Small intestine (tissue), 7 donors: ENCODE measurements at regions not wholly inside any gene's neighbourhood (a gene's known extent, or its start where the extent isn't known, plus 50 kb on each side); places are given as distances from the start of the nearest gene placed in this dataset.
"Not testable (repeated sequence)": the region's sequence is repeated elsewhere in the genome, so short reads cannot be mapped to it uniquely, and the experiment has no call there.

ENCODE experiments used
- DNase-seq, 2 donors: peaks; one replicate each; pipeline versions ENCODE4 v3.0.0 to v3.0.0-alpha.2; 2013
- FAIRE-seq: peaks from 2 replicates; lab custom pipeline; 2012; peaks lifted over from hg19 to GRCh38; lab: Jason Lieb, UNC
- H3K27ac ChIP-seq, 3 donors: one replicate each; pipeline ENCODE4 v1.5.1; 2013; ENCODE audit warnings: low read length in 2 of 3, mild to moderate bottlenecking in 2 of 3, control low read depth in 1 of 3, inconsistent platforms in 1 of 3, low read depth in 1 of 3, moderate library complexity in 1 of 3
- H3K27me3 ChIP-seq, 3 donors: one replicate each; pipeline ENCODE4 v1.6.1; 2013; ENCODE audit warnings: low read length in 3 of 3, inconsistent platforms in 1 of 3; ENCODE audit not compliant: control insufficient read depth in 3 of 3, insufficient read depth in 3 of 3
- H3K36me3 ChIP-seq, 3 donors: one replicate each; pipeline ENCODE4 v1.6.1; 2013; ENCODE audit warnings: low read length in 3 of 3, inconsistent platforms in 1 of 3, low read depth in 1 of 3, mild to moderate bottlenecking in 1 of 3, moderate library complexity in 1 of 3; ENCODE audit not compliant: control insufficient read depth in 3 of 3, insufficient read depth in 2 of 3
- H3K4me1 ChIP-seq, 3 donors: one replicate each; pipeline ENCODE4 v1.6.1; 2013; ENCODE audit warnings: low read length in 2 of 3, inconsistent platforms in 1 of 3, low read depth in 1 of 3, mild to moderate bottlenecking in 1 of 3, moderate library complexity in 1 of 3; ENCODE audit not compliant: control insufficient read depth in 3 of 3, insufficient read depth in 2 of 3
- H3K4me3 ChIP-seq, 3 donors: one replicate each; pipeline ENCODE4 v1.5.1; 2013; ENCODE audit warnings: low read length in 3 of 3, control low read depth in 1 of 3, inconsistent platforms in 1 of 3, low read depth in 1 of 3, mild to moderate bottlenecking in 1 of 3, moderate library complexity in 1 of 3
- H3K9me3 ChIP-seq, 2 donors: one replicate each; pipeline ENCODE4 v1.6.1; 2013; ENCODE audit warnings: low read depth in 1 of 2, low read length in 1 of 2; ENCODE audit not compliant: control insufficient read depth in 2 of 2, insufficient read depth in 1 of 2
- WGBS, 3 donors: extraction: QIAGEN DNeasy Blood & Tissue Kit; methylation state at CpG; one replicate each; pipeline ENCODE4 v1.1.7; 2013; 5-methylcytosine and 5-hydroxymethylcytosine counted together
- donor health status: healthy with polysubstance abuse.
- donor health status: control.
- donor health status: control.
- donor health status: Bipolar disorder and iron deficiency.
- donor health status: healthy.

DNA sequence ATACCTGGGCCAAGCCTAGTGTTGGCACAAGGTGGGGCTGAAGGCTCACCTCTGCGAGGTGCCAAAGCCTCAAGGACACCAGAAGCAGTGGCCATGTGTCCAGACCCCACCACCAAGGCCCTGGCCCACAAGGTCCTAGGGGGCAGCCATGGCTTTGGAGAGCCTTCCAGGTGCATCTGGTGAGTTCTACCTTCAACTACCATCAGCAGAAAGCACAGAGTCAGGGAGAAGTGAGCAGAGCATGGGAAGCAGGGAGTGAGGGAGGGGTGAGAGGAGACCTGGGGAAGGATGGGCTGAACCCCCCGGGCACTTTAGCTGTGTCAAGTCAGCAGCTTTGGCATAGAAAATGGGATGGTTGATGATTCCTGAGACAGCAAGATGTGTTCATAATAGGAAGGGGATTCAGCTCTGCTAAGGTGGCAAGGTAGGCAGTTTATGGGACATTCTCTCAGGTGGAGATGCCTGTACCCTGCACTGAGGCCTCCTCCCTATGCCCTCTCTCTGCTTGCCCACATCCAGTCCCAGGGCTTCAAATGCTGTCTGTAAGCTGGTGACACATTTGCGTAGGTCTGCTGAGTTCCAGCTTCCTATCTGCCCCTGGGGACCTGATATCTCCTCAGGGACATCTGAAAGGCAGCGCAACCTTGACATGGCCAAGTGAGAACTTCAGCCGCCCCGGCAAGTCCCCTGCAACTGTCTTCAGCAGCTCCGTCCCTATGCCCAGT is 83.4 kb upstream of the RGPD5 start:
- H3K27ac ChIP-seq: no peak overlapping the region
- FAIRE-seq (no peak), DNase-seq (no peak)
- H3K27me3 ChIP-seq: no peaks in the 10 kb centered on the region
- no peaks in the 10 kb centered on the region for H3K9me3 ChIP-seq
- H3K4me3 ChIP-seq: no peak overlapping the region
- no peaks in the 10 kb centered on the region for H3K36me3 ChIP-seq
- peaks cover 0 to 7% (median 0%) of the 10 kb centered on the region in 3 donors for H3K4me1 ChIP-seq
- 83 to 90% (median 89%) methylated on average over 7 of the region's 7 CpGs for whole genome bisulfite sequencing, 3 donors

DNA sequence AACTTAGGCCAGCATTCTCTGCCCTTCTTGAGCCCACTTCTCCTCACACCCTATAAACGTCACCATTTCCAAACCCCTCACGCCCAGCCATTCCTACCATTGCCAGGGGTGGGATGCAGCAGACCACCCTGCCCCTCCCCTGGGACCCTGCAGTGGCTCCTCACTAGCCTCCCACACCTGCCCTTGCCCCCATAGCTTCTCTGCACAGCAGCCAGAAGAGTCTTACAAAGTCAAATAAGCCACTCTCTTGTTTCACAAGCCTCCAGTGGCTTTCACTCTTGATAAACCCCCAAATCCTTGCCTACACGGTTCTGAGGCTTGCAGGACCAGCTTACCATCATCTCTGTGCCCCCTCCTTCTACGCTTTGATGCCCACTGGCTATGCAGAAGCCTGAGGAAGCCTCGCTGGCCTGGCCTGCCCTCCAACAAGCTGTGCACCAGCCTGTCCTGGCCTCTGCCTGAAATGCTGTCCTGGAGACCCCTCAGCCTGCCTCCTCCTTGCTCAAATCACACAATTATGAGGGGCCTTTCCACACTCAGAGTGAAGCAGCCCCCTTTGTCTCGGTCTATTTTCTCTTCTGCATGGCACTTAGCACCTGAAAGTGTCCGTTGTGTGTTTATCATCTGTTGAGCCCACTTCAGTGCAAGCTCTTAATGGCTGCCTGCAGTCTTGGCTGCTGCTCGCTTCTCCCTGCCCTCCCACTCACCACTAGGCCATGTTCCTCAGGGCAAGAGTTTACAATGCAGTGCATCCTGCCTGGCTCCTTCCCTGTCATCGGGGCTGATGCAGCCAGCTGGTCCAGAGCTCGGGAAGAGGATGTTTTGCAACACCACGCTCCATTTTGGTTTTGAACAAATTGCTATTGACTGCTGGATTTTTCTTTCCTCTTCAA is 82.6 kb upstream of the RGPD5 start:
- Histone ChIP-seq H3K27ac (no peak overlapping the region), H3K27me3 (no peaks in the 10 kb centered on the region), H3K4me1 (peaks cover 0 to 8% (median 0%) of the 10 kb centered on the region in 3 donors), H3K9me3 (no peaks in the 10 kb centered on the region), H3K36me3 (no peaks in the 10 kb centered on the region), H3K4me3 (no peak overlapping the region)
- DNase-seq (no peak), FAIRE-seq (no peak)
- 70 to 81% (median 74%) methylated on average over 11 of the region's 11 CpGs for WGBS, 3 donors

DNA sequence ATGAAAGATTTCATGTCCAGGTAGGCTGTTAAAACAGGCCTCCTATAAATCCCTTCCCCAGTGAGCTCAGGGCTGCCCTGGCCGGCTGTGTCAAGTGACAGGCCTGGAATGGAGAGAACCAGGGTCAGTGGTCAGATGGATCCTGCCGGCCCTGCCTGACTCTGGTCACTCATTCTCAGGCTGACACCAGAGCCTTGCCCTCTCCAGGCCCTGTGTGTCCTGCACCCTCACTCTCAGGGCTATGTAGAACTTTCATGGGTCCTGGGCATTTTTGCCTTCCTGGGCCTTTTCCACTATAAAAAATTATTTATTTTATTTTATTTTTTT is 82.0 kb upstream of the RGPD5 start:
- 84 to 97% (median 89%) methylated on average over 2 of the region's 2 CpGs for WGBS, 3 donors
- no peak for FAIRE-seq

DNA sequence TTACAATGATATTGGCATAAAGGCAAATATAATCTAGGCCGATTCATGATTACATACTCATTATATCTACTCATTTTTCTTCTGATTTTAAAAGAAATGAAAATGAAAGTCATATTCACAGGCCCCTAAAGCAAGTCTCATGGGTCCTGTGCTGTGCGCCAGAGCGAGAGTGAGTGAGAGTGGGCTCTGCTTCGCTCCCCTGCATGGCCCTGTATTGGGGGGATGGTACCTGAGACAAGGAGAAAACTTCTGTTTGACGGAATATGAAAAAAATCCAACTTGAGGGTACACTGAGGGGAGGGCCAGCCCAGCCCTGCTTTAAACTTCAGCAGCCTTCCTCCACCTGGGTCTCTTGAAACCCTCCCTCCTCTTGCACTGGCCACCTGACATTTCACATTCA is 81.4 kb upstream of the RGPD5 start:
- Histone ChIP-seq H3K27me3 (no peaks in the 10 kb centered on the region), H3K4me1 (peaks cover 0 to 10% (median 0%) of the 10 kb centered on the region in 3 donors), H3K27ac (no peak overlapping the region), H3K4me3 (no peak overlapping the region), H3K36me3 (no peaks in the 10 kb centered on the region), H3K9me3 (no peaks in the 10 kb centered on the region)
- 86 to 95% (median 95%) methylated on average over 5 of the region's 5 CpGs for WGBS, 3 donors
- FAIRE-seq (no peak), DNase-seq (no peak)

More for the DNA sequence above, 82.0 kb upstream of the RGPD5 start:
- Histone ChIP-seq H3K36me3 (no peaks in the 10 kb centered on the region), H3K4me1 (peaks cover 0 to 10% (median 0%) of the 10 kb centered on the region in 3 donors), H3K9me3 (no peaks in the 10 kb centered on the region), H3K27ac (no peak overlapping the region), H3K27me3 (no peaks in the 10 kb centered on the region), H3K4me3 (no peak overlapping the region)
- no peak for DNase-seq

DNA sequence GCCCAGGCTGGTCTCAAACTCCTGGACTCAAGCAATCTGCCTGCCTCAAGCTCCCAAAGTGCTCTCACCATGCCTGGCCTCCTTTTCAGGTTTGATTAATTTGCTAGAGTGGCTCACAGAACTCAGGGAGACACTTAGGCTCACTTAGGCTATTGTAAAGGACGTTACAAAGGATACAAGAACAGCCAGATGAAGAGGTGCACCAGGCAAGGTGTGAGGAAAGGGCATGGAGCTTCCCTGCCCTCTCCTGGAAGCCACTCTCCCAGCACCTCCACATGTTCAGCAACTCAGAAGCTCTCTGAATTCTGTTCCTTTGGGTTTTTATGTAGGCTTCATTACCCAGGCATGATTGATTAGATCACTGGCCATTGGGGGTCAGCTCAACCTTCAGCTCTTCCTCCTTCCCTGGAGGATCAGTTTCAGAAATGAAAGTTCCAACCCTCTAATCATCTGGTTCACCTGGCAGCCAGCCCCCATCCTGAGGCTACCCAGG is 78.7 kb upstream of the RGPD5 start:
- no peak overlapping the region for H3K4me3 ChIP-seq
- no peaks in the 10 kb centered on the region for H3K36me3 ChIP-seq
- peaks cover 0 to 10% (median 0%) of the 10 kb centered on the region in 3 donors for H3K4me1 ChIP-seq
- FAIRE-seq: no peak
- 0 to 33% (median 18%) methylated on average over 1 of the region's 1 CpG for WGBS, 3 donors
- H3K27me3 ChIP-seq: no peaks in the 10 kb centered on the region
- no peaks in the 10 kb centered on the region for H3K9me3 ChIP-seq
- no peak overlapping the region for H3K27ac ChIP-seq
- DNase-seq: peak; percentile 78 to 79

DNA sequence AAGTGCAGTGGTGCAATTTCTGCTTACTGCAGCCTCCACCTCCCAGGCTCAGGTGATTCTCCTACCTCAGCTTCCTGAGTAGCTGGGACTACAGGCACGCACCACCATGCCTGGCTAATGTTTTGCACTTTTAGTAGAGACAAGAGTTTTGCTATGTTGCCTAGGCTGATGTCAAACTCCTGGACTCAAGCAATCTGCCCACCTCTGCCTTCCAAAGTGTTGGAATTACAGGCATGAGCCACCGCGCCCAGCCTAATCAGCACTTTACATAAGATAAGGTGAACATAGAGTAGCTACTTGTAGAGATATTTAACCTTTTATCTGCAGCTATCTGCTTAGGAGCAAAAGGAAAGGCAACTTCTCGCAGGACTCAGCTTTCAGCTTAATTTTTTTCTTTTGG is 77.5 kb upstream of the RGPD5 start:
- not testable (repeated sequence) for H3K9me3 ChIP-seq, H3K36me3 ChIP-seq, H3K27me3 ChIP-seq, H3K4me3 ChIP-seq, FAIRE-seq
- 21 to 61% (median 36%) methylated on average over 4 of the region's 4 CpGs for WGBS, 3 donors
- Histone ChIP-seq H3K27ac (peak overlapping the region in 1 of 3 donors; percentile 37), H3K4me1 (peaks cover 0 to 10% (median 0%) of the 10 kb centered on the region in 3 donors)
- peak; percentile 65 to 79 for DNase-seq

DNA sequence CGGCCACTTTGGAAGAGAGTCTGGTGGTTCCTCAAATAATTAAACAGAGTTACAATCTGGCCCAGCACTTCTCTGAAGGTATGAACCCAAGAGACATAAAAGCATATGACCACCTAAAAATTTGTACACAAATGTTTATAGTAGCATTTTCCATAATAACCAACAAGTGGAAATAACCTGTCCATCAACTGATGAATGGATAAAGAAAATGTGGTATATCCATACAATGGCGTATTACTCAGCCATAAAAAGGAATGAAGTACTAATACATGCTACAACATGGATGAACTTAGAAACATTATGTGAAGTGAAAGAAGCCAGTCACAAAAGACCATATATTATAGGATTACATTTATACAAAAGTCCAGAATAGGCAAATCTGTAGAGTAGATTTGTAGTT is 76.0 kb upstream of the RGPD5 start:
- peaks cover 0 to 10% (median 0%) of the 10 kb centered on the region in 3 donors for H3K4me1 ChIP-seq
- H3K27ac ChIP-seq: no peak overlapping the region
- H3K27me3 ChIP-seq: no peaks in the 10 kb centered on the region
- no peaks in the 10 kb centered on the region for H3K36me3 ChIP-seq
- H3K9me3 ChIP-seq: no peaks in the 10 kb centered on the region
- FAIRE-seq (no peak), DNase-seq (no peak)
- H3K4me3 ChIP-seq: no peak overlapping the region
- 95 to 100% (median 97%) methylated on average over 2 of the region's 2 CpGs for WGBS, 3 donors

DNA sequence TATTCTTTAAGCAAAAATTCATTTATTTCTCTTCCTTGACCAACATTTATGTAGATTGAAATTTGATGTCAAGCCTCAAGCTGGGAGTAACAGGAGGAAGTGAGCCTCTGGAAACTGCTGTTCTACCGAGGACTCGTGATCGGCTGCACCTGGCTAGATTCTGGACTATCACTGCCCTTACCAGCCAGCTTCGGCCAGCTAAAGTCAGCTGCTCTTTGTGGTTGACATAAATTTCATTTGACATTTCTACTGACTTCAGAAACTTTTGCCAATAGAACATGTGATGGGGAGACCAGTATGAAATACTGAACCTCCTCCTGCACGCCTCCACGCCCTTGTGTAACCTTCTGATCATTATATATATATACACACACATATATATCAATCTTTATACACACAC is 74.2 kb upstream of the RGPD5 start:
- H3K27me3 ChIP-seq: no peaks in the 10 kb centered on the region
- H3K4me3 ChIP-seq: no peak overlapping the region
- WGBS, 3 donors: 76 to 89% (median 82%) methylated on average over 6 of the region's 6 CpGs
- DNase-seq: no peak
- H3K27ac ChIP-seq: no peak overlapping the region
- H3K9me3 ChIP-seq: no peaks in the 10 kb centered on the region
- FAIRE-seq: no peak
- peaks cover 0 to 10% (median 0%) of the 10 kb centered on the region in 3 donors for H3K4me1 ChIP-seq
- H3K36me3 ChIP-seq: no peaks in the 10 kb centered on the region
